Liver (tissue), 3 donors: ENCODE measurements at regions not wholly inside any gene's neighbourhood (a gene's known extent, or its start where the extent isn't known, plus 50 kb on each side); places are given as distances from the start of the nearest gene placed in this dataset.

Experiments used
- ATF3 ChIP-seq: IDR thresholded peaks from 2 replicates; pipeline ENCODE4 v1.6.1; 2016; ENCODE audit warnings: antibody characterized with exemption
- EGR1 ChIP-seq, 2 donors: IDR thresholded peaks; 2 replicates each; pipeline ENCODE4 v1.6.1; 2016 to 2018; ENCODE audit warnings: antibody characterized with exemption in 2 of 2, low read depth in 2 of 2
- GABPA ChIP-seq, 2 donors: IDR thresholded peaks in 1 of 2; conservative IDR thresholded peaks in 1 of 2; 2 replicates each; pipeline ENCODE4 v1.6.1; 2016; ENCODE audit warnings: antibody characterized with exemption in 2 of 2, mild to moderate bottlenecking in 1 of 2, moderate library complexity in 1 of 2
- JUND ChIP-seq, 2 donors: IDR thresholded peaks; 2 replicates each; pipeline ENCODE4 v1.6.1; 2016; ENCODE audit warnings: antibody characterized with exemption in 2 of 2
- MAX ChIP-seq: IDR thresholded peaks from 2 replicates; pipeline ENCODE4 v1.6.1; 2016; ENCODE audit warnings: antibody characterized with exemption
- RAD21 ChIP-seq, 2 donors: IDR thresholded peaks; 2 replicates each; pipeline ENCODE4 v1.6.1; 2016; ENCODE audit warnings: antibody characterized with exemption in 2 of 2, mild to moderate bottlenecking in 2 of 2
- REST ChIP-seq: IDR thresholded peaks from 2 replicates; pipeline ENCODE4 v1.6.1; 2016; ENCODE audit warnings: antibody characterized with exemption, mild to moderate bottlenecking
- SP1 ChIP-seq: IDR thresholded peaks from 2 replicates; pipeline ENCODE4 v1.6.1; 2018; ENCODE audit warnings: antibody characterized with exemption, mild to moderate bottlenecking
- TAF1 ChIP-seq: conservative IDR thresholded peaks from 2 replicates; pipeline ENCODE4 v1.6.1; 2016; ENCODE audit warnings: antibody characterized with exemption, mild to moderate bottlenecking
- YY1 ChIP-seq: IDR thresholded peaks from 2 replicates; pipeline ENCODE4 v1.6.1; 2016; ENCODE audit warnings: antibody characterized with exemption, mild to moderate bottlenecking
- ZBTB33 ChIP-seq: IDR thresholded peaks from 2 replicates; pipeline ENCODE4 v1.6.1; 2016; ENCODE audit warnings: antibody characterized with exemption
- TF ChIP-seq, protein P1 (sequence below): fragments of 150-350 bp; IDR thresholded peaks from 2 replicates; pipeline ENCODE4 v1.5.1; 2017; ENCODE audit warnings: improper control_type of control experiment, low read depth, low read length; ENCODE audit not compliant: missing input control
- donor health status: healthy.
- donor health status: healthy.

DNA sequence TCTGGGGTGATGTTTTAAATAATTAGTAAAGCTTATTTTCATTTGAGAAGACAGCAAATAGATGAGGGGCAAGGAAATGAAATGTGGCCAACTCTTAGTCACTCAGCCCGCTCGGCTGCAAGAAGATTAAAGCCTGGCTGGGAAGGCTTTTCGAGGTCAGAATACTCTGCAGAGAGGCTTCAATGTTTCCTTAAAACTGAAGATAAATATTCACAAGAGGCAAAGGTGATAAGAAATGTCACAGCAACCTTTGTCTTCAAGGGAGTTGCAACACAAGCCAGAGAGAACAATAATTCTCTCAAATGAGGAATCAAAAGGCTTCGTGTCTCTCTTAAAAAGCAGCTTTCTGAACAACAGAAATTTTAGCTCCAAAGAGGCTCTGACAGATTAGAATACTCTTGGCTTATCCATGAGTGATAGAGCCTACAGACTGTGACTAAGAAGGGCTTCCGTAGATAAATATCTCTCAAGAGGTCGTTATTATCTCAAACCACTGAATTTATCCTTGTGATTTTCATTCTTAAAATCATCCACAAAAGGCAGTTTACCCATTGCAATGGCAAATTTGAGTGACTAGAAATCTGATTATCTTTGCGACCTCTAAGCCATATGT lies 92.5 kb downstream of the KLF6 start:
- TF ChIP-seq, protein P1, sequence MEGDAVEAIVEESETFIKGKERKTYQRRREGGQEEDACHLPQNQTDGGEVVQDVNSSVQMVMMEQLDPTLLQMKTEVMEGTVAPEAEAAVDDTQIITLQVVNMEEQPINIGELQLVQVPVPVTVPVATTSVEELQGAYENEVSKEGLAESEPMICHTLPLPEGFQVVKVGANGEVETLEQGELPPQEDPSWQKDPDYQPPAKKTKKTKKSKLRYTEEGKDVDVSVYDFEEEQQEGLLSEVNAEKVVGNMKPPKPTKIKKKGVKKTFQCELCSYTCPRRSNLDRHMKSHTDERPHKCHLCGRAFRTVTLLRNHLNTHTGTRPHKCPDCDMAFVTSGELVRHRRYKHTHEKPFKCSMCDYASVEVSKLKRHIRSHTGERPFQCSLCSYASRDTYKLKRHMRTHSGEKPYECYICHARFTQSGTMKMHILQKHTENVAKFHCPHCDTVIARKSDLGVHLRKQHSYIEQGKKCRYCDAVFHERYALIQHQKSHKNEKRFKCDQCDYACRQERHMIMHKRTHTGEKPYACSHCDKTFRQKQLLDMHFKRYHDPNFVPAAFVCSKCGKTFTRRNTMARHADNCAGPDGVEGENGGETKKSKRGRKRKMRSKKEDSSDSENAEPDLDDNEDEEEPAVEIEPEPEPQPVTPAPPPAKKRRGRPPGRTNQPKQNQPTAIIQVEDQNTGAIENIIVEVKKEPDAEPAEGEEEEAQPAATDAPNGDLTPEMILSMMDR: no peak
- TF ChIP-seq REST: no peak
- TF ChIP-seq SP1: no peak
- TF ChIP-seq MAX: no peak
- TF ChIP-seq RAD21 (IDR thresholded peaks at IDR 0.05): no peak
- no peak for TF ChIP-seq GABPA (IDR thresholded peaks at IDR 0.05 in 1 of 2, conservative IDR thresholded peaks at IDR 0.05 in 1 of 2)
- no peak for TF ChIP-seq TAF1
- no peak for TF ChIP-seq ATF3
- no peak for TF ChIP-seq JUND (IDR thresholded peaks at IDR 0.05)
- no peak for TF ChIP-seq EGR1 (IDR thresholded peaks at IDR 0.05; ENCODE audit: low read depth in 2 of 2)
- TF ChIP-seq YY1: no peak
- TF ChIP-seq ZBTB33: no peak
